CD14-positive monocyte (primary cell): ENCODE measurements at regions not wholly inside any gene's neighbourhood (a gene's known extent, or its start where the extent isn't known, plus 50 kb on each side); places are given as distances from the start of the nearest gene placed in this dataset.
"Not testable (repeated sequence)": the region's sequence is repeated elsewhere in the genome, so short reads cannot be mapped to it uniquely, and the experiment has no call there.

Experiments used
- DNase-seq, 3 donors: peaks; one replicate each; pipeline ENCODE4 v3.0.0-alpha.2; 2011 to 2022
- H2AFZ ChIP-seq: 2 replicates; pipeline ENCODE4 v1.6.0; 2012; ENCODE audit warnings: mild to moderate bottlenecking, low read depth, low read length, inconsistent platforms; ENCODE audit not compliant: insufficient read depth, poor library complexity, severe bottlenecking
- H3K27ac ChIP-seq, 2 donors: 1 replicate in 1 of 2; 2 replicates in 1 of 2; pipeline ENCODE4 v1.5.1; 2012 to 2013; ENCODE audit warnings: low read length in 2 of 2, control low read depth in 1 of 2, inconsistent platforms in 1 of 2, low read depth in 1 of 2, mild to moderate bottlenecking in 1 of 2
- H3K27me3 ChIP-seq, 2 donors: one replicate each; pipeline versions ENCODE4 v1.6.0 to v1.6.1; 2011 to 2013; ENCODE audit warnings: low read length in 2 of 2; ENCODE audit not compliant: control insufficient read depth in 2 of 2, insufficient read depth in 2 of 2
- H3K36me3 ChIP-seq, 2 donors: replicated peaks in 1 of 2; 1 replicate in 1 of 2; 2 replicates in 1 of 2; pipeline versions ENCODE4 v1.5.1 to v1.6.1; 2012 to 2013; ENCODE audit warnings: low read length in 2 of 2, control low read depth in 1 of 2, inconsistent platforms in 1 of 2, mild to moderate bottlenecking in 1 of 2; ENCODE audit not compliant: insufficient read depth in 2 of 2, control insufficient read depth in 1 of 2
- H3K4me1 ChIP-seq, 2 donors: 1 replicate in 1 of 2; 2 replicates in 1 of 2; pipeline versions ENCODE4 v1.5.1 to v1.6.1; 2012 to 2013; ENCODE audit warnings: low read length in 2 of 2, control low read depth in 1 of 2, inconsistent platforms in 1 of 2, mild to moderate bottlenecking in 1 of 2, moderate library complexity in 1 of 2; ENCODE audit not compliant: insufficient read depth in 2 of 2, control insufficient read depth in 1 of 2
- H3K4me2 ChIP-seq: replicated peaks from 2 replicates; pipeline ENCODE3; 2012; ENCODE audit warnings: low read length, moderate library complexity, mild to moderate bottlenecking; ENCODE audit not compliant: poor library complexity, severe bottlenecking; ENCODE audit errors: extremely low read depth
- H3K4me3 ChIP-seq, 3 experiments: fragments of 200-600 bp in 1 of 3; sonication (generic) in 1 of 3; replicated peaks in 1 of 3; 1 replicate in 2 of 3; 2 replicates in 1 of 3; pipeline ENCODE4 v1.5.1; 2011 to 2013; ENCODE audit warnings: low read length in 3 of 3, mild to moderate bottlenecking in 3 of 3, control low read depth in 2 of 3, low read depth in 2 of 3, inconsistent platforms in 1 of 3, moderate library complexity in 1 of 3
- H3K79me2 ChIP-seq: 2 replicates; pipeline ENCODE4 v1.6.0; 2012; ENCODE audit warnings: mild to moderate bottlenecking, control low read depth, inconsistent platforms, low read length, moderate library complexity; ENCODE audit not compliant: insufficient read depth
- H3K9ac ChIP-seq: 2 replicates; pipeline ENCODE4 v1.6.0; 2017; ENCODE audit warnings: low read length, mild to moderate bottlenecking; ENCODE audit not compliant: insufficient read depth, poor library complexity, severe bottlenecking
- H3K9me3 ChIP-seq, 2 donors: replicated peaks in 1 of 2; 1 replicate in 1 of 2; 2 replicates in 1 of 2; pipeline versions ENCODE4 v1.5.1 to v1.6.1; 2012 to 2013; ENCODE audit warnings: low read length in 2 of 2, control low read depth in 1 of 2; ENCODE audit not compliant: control insufficient read depth in 1 of 2, insufficient read depth in 1 of 2
- H4K20me1 ChIP-seq: 2 replicates; pipeline ENCODE4 v1.6.0; 2012; ENCODE audit warnings: mild to moderate bottlenecking, low read length, control low read depth, moderate library complexity; ENCODE audit not compliant: insufficient read depth
- H3K27ac Mint-ChIP-seq, 7 donors: one replicate each; pipeline ENCODE4 v1.8.0; 2020; ENCODE audit warnings: mild to moderate bottlenecking in 7 of 7, mixed read lengths in 7 of 7, moderate library complexity in 6 of 7, inconsistent platforms in 2 of 7
- H3K27me3 Mint-ChIP-seq, 3 donors: one replicate each; pipeline ENCODE4 v1.8.0; 2021 to 2022; ENCODE audit warnings: low read depth in 3 of 3, mild to moderate bottlenecking in 3 of 3, mixed read lengths in 3 of 3, moderate library complexity in 3 of 3, inconsistent platforms in 1 of 3
- H3K36me3 Mint-ChIP-seq, 2 donors: one replicate each; pipeline ENCODE4 v1.8.0; 2020; ENCODE audit warnings: mixed read lengths in 2 of 2, inconsistent platforms in 1 of 2, mild to moderate bottlenecking in 1 of 2
- H3K4me1 Mint-ChIP-seq: one replicate; pipeline ENCODE4 v1.8.0; 2020; ENCODE audit warnings: mild to moderate bottlenecking, mixed read lengths
- H3K4me3 Mint-ChIP-seq, 2 donors: one replicate each; pipeline ENCODE4 v1.8.0; 2020; ENCODE audit warnings: mild to moderate bottlenecking in 2 of 2, mixed read lengths in 2 of 2, moderate library complexity in 1 of 2
- H3K9me3 Mint-ChIP-seq, 7 donors: one replicate each; pipeline ENCODE4 v1.8.0; 2020 to 2022; ENCODE audit warnings: mixed read lengths in 7 of 7, mild to moderate bottlenecking in 6 of 7, moderate library complexity in 6 of 7, inconsistent platforms in 2 of 7
- WGBS: methylation state at CpG from one replicate; pipeline ENCODE4 v1.1.5; 2013; ENCODE audit warnings: missing lambda C conversion rate; ENCODE audit not compliant: insufficient coverage; 5-methylcytosine and 5-hydroxymethylcytosine counted together
- intact Hi-C, 2 donors: fragments of 100-400 bp; cut with micrococcal nuclease; formaldehyde crosslinking; loops; one replicate each; pipeline versions ENCODE4 v1.15.0 to v1.15.1; 2023
- TF ChIP-seq, protein P1 (sequence below): fragments of 200-600 bp; IDR thresholded peaks from one replicate; pipeline ENCODE4 v1.8.0; 2022; ENCODE audit warnings: antibody characterized with exemption, mild to moderate bottlenecking

DNA sequence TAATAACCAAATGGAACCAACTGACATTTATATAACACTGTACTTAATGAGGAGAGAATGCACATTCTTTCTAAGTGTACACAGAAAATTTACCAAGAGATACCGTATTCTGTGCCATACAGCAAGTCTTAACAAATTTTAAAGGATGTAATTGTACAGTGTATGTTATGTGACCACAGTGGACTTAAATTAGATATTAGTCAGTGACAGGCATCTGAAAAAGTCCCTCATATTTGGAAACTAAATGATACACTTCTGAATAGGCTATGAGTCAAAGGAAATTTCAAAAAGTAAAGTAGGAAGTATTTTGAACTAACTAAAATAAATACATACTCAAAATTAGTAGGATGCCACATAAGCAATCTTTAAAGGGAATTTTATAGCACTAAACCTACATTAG is 59.6 kb upstream of the P3H2 start:
- TF ChIP-seq, protein P1, sequence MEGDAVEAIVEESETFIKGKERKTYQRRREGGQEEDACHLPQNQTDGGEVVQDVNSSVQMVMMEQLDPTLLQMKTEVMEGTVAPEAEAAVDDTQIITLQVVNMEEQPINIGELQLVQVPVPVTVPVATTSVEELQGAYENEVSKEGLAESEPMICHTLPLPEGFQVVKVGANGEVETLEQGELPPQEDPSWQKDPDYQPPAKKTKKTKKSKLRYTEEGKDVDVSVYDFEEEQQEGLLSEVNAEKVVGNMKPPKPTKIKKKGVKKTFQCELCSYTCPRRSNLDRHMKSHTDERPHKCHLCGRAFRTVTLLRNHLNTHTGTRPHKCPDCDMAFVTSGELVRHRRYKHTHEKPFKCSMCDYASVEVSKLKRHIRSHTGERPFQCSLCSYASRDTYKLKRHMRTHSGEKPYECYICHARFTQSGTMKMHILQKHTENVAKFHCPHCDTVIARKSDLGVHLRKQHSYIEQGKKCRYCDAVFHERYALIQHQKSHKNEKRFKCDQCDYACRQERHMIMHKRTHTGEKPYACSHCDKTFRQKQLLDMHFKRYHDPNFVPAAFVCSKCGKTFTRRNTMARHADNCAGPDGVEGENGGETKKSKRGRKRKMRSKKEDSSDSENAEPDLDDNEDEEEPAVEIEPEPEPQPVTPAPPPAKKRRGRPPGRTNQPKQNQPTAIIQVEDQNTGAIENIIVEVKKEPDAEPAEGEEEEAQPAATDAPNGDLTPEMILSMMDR: no peak
- Histone ChIP-seq H3K27ac (no peak overlapping the region), H3K79me2 (no peaks in the 10 kb centered on the region), H2AFZ (no peak overlapping the region), H3K36me3 (no peaks in the 10 kb centered on the region), H3K9ac (no peak overlapping the region), H3K27me3 (no peaks in the 10 kb centered on the region), H3K4me1 (no peaks in the 10 kb centered on the region), H3K4me2 (no peak overlapping the region), H3K9me3 (no peaks in the 10 kb centered on the region), H3K4me3 (no peak overlapping the region), H4K20me1 (no peaks in the 10 kb centered on the region)
- Mint-ChIP-seq H3K27me3 (peaks cover 2 to 9% (median 6%) of the 10 kb centered on the region in 3 donors), H3K27ac (no peak overlapping the region), H3K9me3 (peaks cover 0 to 8% (median 3%) of the 10 kb centered on the region in 7 donors), H3K4me3 (no peak overlapping the region), H3K4me1 (peaks cover 3% of the 10 kb centered on the region), H3K36me3 (no peaks in the 10 kb centered on the region)
- intact Hi-C loops: no loop called here
- DNase-seq: no peak
- no CpG with 5 or more reads among the region's 1 CpG for WGBS

DNA sequence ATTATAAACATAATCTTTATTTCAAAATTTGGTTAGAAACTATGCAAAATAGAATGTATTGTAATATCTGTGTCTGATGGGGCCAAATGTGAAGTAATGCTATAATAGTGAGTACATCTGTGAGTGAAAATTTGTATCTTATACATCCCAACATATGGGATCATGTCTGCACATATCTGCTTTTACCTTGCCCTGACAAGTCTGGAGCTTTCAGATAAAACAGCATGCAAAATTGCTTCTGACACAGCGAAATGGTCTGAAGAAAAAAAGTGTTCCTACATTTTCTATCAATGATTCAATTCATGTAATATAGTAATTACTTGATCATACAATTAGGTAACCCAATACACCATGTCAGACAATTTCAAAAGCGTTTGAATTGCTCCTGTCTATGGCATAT is 58.1 kb upstream of the P3H2 start:
- Histone ChIP-seq H3K9ac (no peak overlapping the region), H3K36me3 (no peaks in the 10 kb centered on the region), H4K20me1 (no peaks in the 10 kb centered on the region), H3K4me1 (no peaks in the 10 kb centered on the region), H3K27me3 (no peaks in the 10 kb centered on the region), H3K27ac (no peak overlapping the region), H3K79me2 (no peaks in the 10 kb centered on the region), H3K4me2 (no peak overlapping the region), H2AFZ (no peak overlapping the region), H3K9me3 (no peaks in the 10 kb centered on the region), H3K4me3 (no peak overlapping the region)
- no peak overlapping the region for H3K27ac Mint-ChIP-seq
- no CpG with 5 or more reads among the region's 2 CpGs for whole genome bisulfite sequencing
- intact Hi-C loops: no loop called here
- peaks cover 3% of the 10 kb centered on the region for H3K4me1 Mint-ChIP-seq
- TF ChIP-seq, protein P1: no peak
- no peak for DNase-seq
- no peak overlapping the region for H3K4me3 Mint-ChIP-seq
- H3K9me3 Mint-ChIP-seq: peaks cover 0 to 8% (median 3%) of the 10 kb centered on the region in 7 donors
- no peaks in the 10 kb centered on the region for H3K36me3 Mint-ChIP-seq
- H3K27me3 Mint-ChIP-seq: peaks cover 6 to 10% (median 6%) of the 10 kb centered on the region in 3 donors

DNA sequence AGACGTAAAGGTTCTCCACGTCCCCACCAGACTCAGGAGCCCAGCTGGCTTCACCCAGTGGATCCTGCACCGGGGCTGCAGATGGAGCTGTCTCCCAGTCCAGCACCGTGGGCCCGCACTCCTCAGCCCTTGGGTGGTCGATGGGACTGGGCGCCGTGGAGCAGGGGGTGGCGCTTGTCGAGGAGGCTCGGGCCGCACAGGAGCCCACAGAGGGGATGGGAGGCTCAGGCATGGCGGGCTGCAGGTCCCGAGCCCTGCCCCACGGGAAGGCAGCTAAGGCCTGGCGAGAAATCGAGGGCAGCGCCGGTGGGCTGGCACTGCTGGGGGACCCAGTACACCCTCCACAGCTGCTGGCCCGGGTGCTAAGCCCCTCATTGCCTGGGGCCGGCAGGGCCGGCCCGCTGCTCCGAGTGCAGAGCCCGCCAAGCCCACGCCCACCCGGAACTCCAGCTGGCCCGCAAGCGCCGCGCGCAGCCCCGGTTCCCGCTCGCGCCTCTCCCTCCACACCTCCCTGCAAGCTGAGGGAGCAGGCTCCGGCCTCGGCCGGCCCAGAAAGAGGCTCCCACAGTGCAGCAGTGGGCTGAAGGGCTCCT is 56.3 kb upstream of the P3H2 start:
- H2AFZ ChIP-seq, H3K9ac ChIP-seq, H3K9me3 ChIP-seq, H3K27me3 ChIP-seq, H3K27ac ChIP-seq, DNase-seq, intact Hi-C loops, H3K9me3 Mint-ChIP-seq, H3K36me3 ChIP-seq, H3K36me3 Mint-ChIP-seq, H3K4me3 Mint-ChIP-seq, H3K4me2 ChIP-seq, H3K79me2 ChIP-seq, H3K4me3 ChIP-seq, H3K4me1 Mint-ChIP-seq, H4K20me1 ChIP-seq, H3K4me1 ChIP-seq, H3K27ac Mint-ChIP-seq, H3K27me3 Mint-ChIP-seq: not testable (repeated sequence)
- 97% methylated on average over 20 of the region's 39 CpGs for WGBS
